GM21423 (cell line): ENCODE measurements at regions not wholly inside any gene's neighbourhood (a gene's known extent, or its start where the extent isn't known, plus 50 kb on each side); places are given as distances from the start of the nearest gene placed in this dataset.

Experiments used
- ATAC-seq: cut with Tn5 transposase; IDR thresholded peaks from one replicate; pipeline ENCODE4 v1.9.1; 2021; ENCODE audit warnings: mild to moderate bottlenecking, moderate library complexity; ENCODE audit not compliant: unreplicated experiment

DNA sequence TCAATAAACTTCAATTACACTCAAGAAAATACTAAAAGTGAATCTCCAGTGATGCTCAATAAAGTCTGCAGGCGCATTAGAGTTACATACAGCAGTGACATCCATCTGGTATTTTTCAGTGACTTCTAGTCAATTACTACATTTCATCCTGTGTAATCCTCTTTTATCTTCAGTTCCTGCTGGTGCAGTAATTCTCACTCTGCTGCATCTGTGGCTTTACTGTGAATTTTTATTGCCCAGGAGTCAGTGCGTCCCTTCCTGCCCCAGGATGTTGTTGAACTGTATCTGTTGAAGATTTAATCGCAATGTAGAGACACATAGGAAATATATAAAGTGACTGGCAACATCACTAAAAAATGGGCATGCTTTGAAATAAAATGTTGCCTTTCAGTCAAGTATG, 196.3 kb upstream of the TMTC4 start:
- ATAC-seq, result no peak

DNA sequence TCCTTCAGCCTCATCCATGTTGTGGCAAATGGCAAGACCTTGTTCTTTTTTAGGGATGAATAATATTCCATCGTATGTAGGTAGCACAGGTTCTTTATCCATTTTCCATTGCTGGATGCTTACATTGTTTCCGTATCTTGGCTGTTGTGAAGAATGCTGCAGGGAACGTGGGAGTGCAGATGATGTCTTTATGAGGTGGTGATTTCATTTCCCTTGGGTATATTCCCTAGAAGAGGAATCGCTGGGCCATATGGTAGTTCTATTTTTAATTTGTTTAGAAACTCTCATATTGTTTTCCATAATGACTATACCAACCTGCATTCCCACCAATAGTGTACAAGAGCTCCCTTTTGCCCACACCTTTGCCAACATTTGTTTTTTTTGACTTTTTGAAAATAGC, 186.3 kb upstream of the TMTC4 start:
- ATAC-seq, result no peak

DNA sequence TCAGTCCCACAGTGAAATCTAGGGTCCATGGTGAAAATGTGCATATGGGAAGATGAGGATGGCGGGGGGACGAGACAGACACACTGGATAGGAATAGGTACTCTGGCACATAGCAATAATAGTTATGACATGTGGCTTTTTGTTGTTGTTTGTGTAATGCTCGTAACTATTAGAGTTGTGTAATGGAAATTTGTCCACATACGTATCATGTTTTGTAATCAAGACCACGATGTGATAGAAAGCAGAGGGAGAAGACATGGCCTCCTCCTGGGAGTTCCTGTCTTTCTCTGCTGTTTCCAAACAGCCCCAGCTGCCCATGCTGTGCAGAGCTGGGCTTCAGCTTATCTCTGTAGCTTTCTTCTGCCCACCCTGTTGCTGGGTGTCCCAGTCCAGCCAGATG, 185.3 kb upstream of the TMTC4 start:
- no peak for ATAC-seq

- ATAC-seq, result no peak
Measured at GRCh38 chr13:100855151-100855550, 180.6 kb upstream of the TMTC4 start.

DNA sequence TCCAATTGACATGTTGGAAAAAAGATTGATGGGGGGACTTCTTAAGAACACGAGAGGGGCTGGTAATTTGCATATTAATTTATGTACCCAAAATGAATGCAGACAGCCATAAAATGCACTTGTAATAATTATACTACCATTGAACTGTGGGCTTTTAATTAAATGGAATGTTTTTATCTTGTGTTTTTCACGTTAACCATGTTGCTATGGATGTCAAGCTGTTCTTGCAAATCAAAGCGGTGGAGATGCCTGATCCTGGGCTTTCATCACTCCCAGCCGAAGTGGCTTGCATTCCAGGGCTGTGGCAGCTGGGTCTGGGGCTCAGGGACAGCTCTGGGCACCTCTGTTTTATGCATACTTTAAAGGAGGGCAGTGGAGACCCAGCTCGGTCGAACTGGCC, 179.4 kb upstream of the TMTC4 start:
- no peak for ATAC-seq

GRCh38 chr13:100853434-100853833, 178.8 kb upstream of the TMTC4 start:
- ATAC-seq, result no peak

DNA sequence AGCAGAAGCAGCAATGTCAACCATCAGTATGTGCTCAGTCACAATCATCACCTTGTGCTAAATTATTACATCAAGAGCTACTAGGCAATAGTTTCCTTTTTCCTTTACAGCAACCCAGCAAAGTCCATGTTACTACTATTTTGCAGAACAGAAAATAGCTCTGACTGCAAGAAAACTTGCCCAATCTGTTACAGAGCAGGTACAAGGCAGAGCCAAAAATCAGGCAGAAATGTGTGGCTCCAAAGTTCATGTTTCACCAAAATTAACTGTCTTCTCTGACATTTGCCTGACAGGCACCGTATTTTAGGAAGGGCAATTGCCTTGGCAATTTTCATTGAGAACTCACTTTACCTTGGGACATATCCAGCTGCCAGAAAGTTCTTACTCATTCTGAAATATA, 177.6 kb upstream of the TMTC4 start:
- no peak for ATAC-seq

- no peak for ATAC-seq
Measured at GRCh38 chr13:100848304-100848703, 173.7 kb upstream of the TMTC4 start.

- ATAC-seq, result no peak
Measured at GRCh38 chr13:100845128-100845757, 170.6 kb upstream of the TMTC4 start.

- ATAC-seq, result no peak
Measured at GRCh38 chr13:100842136-100842535, 167.5 kb upstream of the TMTC4 start.

- no peak for ATAC-seq
Measured at GRCh38 chr13:100838387-100838786, 163.8 kb upstream of the TMTC4 start.

DNA sequence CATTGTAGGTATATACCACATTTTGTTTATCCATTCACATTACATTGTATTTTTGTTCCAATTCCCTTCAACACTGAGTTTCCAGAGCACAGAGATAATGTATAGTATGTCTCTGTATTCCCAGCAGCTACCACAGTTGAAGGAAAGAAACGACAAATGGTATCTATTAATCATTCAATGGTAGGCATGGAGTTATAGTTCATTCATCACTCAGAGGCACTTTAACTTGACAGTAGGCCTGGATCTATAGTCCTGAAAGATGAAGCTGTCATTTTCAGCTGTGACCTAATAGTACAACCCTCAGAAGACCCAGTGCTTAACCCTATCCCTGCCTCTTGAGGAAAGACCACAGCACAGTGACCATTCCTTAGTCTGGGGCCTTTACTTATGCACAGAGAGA, 163.0 kb upstream of the TMTC4 start:
- ATAC-seq, result no peak

DNA sequence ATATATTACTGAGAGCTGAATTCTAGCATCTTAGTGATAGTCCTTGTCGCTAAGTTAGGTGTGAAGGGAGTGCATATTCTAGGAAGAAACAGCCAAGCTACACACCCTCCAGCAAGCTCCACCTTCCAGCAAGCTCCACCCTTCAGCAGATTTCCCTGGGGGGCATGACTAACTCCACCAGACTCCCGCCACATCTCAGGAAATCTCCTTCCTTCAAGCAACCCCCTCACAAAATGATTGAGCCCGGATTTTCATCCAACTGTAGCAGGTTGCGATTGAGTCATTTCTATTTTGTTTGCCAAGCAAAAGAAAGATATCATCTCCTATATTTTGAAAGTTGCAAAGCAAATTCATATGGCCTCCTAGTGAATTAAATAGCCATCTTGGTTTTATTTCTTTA, 162.1 kb upstream of the TMTC4 start:
- ATAC-seq, result no peak

DNA sequence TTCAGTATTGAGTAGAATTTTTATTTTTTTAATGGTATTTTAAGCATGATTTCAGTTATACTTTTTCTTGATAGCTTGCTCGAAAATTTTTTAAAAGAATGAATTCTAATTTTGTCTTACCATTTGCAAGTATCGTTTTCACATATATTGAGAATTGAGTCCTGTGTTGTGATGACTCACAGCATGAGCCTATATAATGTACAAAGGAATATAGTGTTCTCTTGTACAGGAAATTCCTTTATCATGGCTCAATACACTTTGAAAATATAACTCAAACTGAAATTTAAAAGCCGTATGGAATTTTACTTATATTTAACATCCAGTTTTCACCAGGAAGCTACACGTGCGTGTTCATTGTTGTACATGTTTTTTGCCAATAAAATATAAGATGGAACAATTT, 161.1 kb upstream of the TMTC4 start:
- no peak for ATAC-seq

DNA sequence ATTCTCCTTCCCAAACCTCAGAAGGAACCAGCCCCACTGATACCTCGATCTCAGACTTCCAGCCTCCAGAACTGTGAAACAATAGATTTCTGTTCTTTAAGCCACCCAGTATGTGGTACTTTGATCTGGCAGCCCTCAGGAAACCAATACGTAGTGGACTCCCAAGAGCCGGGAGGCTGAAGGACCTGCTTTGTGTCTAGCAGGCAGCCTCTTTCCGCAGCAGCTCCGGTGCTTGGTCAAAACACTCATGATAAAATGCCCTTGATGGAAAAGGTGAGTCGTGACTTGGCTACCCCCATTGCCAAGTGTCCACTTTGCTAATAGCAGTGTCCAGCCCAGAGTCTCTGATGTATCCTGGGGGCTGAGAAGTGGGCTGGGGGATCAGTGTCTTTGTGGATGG, 158.8 kb upstream of the TMTC4 start:
- no peak for ATAC-seq

DNA sequence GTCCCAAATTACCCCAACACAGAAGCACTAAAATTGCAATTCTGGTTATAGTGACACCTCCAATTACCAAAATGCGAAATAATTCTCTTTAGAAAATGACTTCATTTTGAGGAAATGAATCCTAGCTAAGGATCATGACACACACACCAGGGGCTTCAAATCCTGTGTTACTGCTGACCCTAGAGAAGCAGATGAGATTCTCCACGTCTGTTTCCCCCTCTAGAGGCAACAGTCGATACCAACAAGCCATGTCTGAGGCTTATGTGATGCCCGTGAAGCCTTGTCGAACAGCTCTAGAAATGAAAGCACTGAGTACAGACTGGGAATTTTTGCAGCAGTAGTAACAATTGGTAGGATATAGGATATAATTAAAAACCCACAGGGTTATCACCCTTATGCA, 153.6 kb upstream of the TMTC4 start:
- ATAC-seq, result no peak

DNA sequence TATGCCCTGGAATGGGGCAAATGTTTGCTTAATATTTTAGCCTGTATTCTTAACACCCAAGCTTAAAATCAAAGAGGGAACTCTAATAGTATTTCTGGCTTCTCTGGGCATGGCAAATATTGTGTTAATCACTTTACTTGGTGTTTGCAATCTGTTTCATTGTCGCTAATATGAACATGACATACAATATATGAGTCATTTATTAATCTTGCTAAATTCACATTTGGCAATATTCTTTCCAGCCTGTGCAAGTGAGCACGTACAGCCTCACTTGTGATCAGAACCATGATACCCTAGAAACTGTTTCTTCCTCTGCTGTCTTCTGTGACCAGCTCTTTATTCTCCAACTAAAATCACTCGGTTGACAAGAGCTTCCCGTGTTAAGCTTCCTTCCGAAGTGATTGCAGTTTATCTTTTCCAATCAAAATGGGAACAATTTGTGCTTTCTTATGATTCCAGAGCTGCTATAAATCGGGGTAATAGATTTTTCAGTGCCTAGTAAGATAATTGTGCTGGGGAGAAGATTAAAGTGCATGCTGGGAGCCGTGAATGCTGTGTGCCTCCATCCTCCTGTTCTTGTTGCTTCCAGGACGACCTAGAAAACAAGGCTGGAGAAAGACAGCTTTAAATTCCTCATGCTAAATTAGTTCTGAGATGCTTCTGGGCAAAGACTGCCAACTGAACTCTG, 153.0 kb upstream of the TMTC4 start:
- no peak for ATAC-seq

- no peak for ATAC-seq
Measured at GRCh38 chr13:100826441-100826840, 151.8 kb upstream of the TMTC4 start.

GRCh38 chr13:100825557-100825956, 151.0 kb upstream of the TMTC4 start:
- ATAC-seq, result no peak

GRCh38 chr13:100824366-100824765, 149.8 kb upstream of the TMTC4 start:
- ATAC-seq, result no peak

GRCh38 chr13:100823448-100823847, 148.9 kb upstream of the TMTC4 start:
- no peak for ATAC-seq

GRCh38 chr13:100822871-100823443, 148.4 kb upstream of the TMTC4 start:
- no peak for ATAC-seq

- ATAC-seq, result no peak
Measured at GRCh38 chr13:100818711-100819110, 144.1 kb upstream of the TMTC4 start.
